ENCODE measurements at regions not wholly inside any gene's neighbourhood (a gene's known extent, or its start where the extent isn't known, plus 50 kb on each side); places are given as distances from the start of the nearest gene placed in this dataset.

DNA sequence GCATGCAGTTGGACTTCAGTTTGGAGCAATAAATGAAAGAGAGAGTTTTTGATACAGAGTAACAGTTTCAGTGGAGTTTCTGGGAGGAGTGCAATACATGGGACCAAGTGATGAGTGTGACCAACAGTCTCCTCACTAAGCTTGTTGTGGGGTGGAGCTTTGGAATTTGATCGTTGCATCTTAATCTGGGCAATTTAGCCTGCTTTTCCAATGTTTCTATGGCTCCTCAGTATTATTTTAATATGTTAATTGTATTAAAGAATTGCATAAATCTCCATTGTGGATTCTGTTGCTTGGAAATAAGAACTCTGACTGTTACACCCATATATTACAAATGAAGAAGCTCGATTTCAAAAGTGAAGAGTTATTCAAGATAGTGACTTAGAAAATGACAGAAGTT is 446.6 kb upstream of the LRATD1 start:
- DNase-seq (ENCODE audit: low spot score), result no peak

DNA sequence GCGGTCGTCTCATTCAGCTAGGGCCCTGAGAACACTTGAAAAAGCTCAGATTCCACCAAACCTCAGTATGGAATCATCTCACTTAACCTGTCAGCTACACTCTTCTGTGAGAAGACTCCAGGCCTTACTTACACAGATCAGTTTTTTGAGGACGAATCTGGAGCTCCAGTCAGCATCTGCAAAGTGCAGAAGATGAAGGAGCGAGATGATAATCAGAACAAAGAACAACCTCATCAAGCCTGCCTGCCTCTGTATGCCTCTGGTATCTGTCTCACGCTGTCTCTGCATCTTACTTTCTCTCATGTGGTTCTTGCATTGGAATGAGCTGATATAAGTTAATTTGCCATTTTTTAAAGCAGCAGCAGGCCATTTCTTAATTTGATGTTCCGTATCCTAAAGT is 444.1 kb upstream of the LRATD1 start:
- DNase-seq (ENCODE audit: low spot score), result no peak

DNA sequence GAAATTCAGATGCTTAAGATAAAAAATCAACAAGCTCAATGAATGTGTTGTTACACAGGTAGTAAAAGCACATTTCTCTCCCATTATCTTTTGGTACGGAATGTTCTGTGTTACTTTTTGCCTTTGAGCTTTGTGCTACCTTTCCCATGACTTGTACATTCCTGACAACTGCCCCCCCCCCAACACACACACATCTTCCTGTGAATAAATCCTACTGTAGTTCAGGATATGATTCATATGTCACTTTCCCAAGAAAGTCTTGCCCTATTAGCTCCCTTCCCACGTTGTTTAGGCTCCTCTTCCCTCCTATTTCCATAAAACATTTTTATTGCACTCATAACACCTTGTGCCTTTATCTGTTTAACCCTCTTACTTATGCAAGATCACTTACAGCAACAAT is 442.6 kb upstream of the LRATD1 start:
- DNase-seq (ENCODE audit: low spot score), result no peak

DNA sequence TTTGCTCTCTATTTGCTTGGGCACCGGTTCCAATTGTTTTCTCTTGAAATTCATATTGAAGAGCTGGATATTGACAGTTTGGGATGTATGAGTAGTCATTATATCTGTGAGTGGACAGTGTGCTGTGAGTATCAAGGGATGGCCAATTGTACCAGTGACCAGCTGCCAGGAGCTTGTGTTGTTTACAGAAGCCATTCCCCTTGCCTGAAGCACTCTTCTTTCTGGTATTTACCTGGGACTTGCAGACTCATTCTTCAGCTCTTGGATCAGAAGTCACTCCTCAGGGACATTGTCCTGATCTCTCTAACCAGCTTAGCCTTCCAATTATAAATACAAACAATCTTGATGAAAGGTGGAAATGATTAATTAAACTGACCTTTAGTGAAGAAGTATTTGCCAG is 438.3 kb upstream of the LRATD1 start:
- DNase-seq (ENCODE audit: low spot score), result no peak

DNA sequence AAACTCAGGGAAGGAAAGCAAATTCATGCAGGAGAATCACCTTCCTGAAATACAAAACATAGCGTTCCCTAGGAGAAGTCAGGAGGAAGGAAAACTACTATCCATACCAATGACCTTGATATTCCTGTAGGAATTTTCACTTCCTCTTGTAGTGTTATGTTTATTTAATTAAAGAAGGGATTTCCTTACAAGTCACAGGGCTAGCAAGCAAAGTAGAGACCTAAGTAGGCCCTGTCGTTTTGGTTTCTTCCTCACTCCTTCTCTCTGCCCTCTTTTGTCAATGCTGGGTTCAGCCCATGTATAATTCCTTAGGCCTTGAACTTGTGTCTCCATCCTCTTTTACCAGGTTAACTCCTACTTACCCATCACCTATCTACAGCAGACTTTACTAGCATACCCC is 435.2 kb upstream of the LRATD1 start:
- no peak for DNase-seq (ENCODE audit: low spot score)

DNA sequence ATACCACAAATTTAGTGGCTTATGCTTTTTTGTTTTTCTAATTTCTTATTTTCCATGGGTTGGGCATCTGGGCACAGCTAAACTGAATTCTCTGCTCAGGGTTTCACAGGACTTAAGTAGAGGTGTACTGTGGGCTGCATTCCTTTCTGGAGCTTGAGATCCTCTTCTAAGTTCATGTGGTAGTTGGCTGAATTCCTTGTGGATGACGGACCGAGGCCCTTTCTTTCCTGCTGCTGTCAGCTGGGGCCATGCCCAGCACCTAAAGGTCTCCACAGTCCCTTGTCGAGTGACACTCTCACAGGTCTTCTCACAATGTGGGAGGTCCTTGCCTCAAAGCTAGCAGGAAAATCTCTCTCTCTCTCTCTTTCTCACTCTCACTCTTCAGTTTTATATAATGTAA is 433.5 kb upstream of the LRATD1 start:
- DNase-seq (ENCODE audit: low spot score), result no peak

DNA sequence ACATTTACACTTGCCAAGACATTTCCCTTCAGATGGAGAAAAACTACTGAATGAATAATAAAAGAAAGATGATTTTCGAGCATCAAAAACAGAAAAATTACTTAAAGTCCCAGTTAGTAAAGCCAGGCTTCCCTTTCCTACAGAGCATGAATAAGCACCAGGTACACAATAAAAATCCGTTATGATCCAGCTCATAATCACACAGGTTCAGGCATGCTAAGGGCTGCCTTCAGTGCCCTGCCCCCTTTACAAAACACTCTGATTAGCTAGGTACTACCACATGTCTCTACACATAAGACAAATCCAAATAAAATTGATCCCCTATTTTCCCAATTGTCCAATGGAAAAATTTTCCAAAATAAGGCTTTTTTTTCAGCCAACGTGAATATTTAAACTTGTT is 413.2 kb upstream of the LRATD1 start:
- DNase-seq (ENCODE audit: low spot score), result no peak

DNA sequence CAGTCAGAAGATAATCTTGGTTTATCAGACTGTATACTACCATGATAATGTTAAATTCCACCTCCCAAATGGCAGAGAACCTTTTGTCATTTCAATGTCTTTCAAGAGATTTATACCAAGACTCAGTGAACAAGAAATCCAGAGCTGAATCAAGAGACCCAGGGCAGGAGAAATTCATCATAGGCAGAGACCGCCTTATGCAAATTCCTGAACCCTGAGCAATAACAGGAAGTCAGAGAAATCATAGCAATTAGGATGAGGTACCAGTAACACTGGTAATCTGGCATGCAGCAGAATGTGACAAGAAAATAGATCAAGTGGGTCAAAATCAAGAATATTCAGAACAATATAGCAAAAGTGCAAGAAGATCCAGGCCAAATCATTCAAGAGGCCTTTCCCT is 412.4 kb upstream of the LRATD1 start:
- no peak for DNase-seq (ENCODE audit: low spot score)

DNA sequence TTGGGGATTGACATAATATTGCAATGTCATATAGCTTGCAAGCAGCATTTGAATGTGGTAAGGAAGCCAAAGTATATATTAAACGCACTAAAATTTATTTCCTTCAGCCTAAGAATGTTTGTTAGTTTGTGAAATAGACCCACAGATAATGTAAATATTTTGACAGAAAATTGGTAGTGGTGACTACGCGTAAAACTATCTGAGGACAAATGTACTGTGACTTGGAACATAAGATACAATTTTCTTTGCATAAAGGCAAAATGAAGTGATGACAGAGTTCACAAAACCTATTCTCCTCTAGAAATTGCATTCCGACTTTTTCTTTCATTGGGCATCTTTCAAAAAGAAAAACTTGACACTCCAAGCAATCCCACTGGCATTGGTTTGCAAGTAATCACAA is 411.1 kb upstream of the LRATD1 start:
- no peak for DNase-seq (ENCODE audit: low spot score)

DNA sequence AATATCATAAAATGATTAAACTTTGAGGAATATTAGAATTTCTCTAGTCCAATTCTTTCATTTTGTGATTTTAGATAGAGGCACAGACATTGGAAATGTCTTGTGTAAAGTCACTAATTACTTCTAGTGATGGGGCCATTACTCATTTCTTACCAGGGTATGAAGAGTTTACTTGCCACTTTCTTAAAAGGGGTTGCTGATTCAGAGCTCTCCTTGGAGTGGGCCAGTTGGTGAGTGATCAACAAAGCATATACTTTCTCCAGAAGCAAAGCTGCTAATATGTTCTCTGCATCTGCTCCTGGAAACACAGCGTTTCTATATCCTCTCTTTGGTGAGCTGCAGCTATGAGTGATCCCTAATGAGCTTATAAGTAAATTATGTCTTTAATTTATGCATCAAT is 408.9 kb upstream of the LRATD1 start:
- DNase-seq (ENCODE audit: low spot score), result no peak

DNA sequence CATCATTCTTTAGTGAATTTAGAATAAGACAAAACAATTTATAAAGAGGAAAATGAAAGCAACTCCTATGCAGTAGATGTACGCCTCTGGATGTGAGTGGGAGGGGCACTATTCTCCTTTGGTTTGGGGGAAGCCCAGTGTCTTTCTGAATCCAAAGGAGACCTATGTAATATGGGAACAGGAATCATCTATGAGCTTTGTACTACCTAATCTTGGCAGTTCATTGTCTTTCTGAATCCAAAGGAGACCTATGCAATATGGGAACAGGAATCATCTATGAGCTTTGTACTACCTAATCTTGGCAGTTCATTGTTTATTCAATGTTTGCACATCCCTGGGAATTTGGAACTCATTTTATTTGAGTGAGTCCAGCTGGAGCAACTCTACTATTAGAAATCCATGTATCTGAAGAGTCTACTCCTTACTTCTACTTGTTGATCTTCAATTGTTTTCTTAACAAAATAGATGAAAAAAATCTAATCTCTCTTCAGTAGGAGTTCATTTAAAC is 401.1 kb upstream of the LRATD1 start:
- no peak for DNase-seq (ENCODE audit: low spot score)

DNA sequence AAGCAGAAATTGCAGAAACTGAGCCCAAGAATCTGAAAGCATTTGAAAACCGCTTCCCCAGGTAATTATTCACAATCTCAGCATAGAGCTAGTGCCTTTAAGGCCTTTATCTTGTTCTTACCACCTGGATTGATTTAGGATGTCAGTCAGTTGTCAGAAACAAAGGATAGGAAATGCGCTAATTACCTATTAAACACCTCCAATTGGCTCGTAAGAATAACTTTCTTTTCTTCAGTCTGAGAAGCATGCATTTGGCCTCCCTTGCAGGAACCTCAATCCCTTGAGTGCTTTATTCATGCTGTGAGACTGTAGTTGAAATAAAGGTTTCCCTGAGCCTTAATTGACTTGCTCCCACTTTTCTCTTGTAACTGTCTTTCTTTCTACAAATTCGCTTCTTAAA is 400.3 kb upstream of the LRATD1 start:
- no peak for DNase-seq (ENCODE audit: low spot score)

DNA sequence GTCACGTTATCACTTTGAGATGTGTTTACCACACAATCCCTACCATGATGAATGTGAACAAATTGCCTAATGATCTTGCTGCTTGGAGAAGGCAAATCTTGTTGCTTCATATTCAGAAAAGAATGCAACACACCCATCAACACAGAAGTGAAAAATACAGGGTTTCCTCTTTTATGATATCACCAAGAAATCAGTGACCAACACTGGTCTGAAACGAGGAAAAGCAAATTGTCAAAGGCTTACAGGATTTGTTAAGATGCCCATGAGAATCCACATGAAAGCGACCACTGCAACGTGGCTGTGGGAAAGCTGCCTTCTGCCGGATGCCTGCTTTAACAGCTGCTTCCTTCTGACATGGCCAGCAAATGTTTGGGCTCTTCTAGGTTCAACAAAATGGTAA is 397.6 kb upstream of the LRATD1 start:
- no peak for DNase-seq (ENCODE audit: low spot score)

DNA sequence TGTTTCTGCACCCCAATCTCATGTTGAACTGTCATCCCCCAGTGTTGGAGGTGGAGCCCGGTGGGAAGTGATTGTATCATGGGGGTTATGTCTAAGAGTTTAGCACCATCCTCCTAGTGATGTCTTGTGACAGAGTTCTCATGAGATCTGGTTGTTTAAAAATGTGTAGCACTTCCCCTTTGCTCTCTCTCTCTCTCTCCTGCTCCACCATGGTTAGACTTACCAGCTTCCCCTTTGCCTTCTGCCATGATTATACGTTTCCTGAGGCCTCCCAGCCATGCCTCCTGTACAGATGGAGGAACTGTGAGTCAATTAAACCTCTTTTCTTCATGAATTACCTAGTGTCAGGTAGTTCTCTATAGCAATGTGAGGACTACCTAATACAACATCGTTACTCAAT is 396.9 kb upstream of the LRATD1 start:
- DNase-seq (ENCODE audit: low spot score), result no peak

DNA sequence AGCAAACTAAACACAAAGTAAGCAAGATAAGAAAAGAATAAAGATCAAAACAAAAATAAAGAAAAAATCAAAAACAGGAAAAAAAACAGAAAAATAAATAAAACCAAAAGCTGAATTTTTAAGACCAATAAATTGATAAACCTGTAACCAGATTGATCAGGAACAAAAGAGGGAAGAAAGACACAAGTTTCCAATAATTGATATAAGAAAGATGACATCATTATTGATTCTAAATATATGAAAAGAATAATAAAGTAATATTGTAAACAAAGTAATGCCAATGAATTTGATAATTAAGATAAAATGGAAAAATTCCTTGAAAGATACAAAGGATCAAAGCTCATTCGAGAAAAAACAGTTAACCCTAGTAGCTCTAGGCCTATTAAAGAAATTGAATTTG is 394.6 kb upstream of the LRATD1 start:
- no peak for DNase-seq (ENCODE audit: low spot score)

DNA sequence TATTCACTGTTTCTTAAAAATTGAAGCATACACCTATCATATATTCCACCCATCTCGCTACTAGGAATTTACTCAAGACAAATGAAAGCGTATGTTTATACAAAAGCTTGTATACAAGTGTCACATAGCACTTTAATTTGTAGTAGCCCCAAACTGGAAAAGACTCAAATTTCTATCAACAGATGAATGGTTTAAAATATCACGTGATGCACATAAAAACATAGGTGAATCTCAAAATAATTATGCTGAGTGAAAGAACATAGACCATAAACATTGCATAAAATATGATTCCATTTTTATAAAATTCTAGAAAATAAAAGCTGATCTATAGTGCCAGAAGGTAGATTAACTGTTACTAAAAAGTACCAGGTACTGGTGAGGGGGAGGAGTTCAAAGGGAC is 392.9 kb upstream of the LRATD1 start:
- DNase-seq (ENCODE audit: low spot score), result no peak

DNA sequence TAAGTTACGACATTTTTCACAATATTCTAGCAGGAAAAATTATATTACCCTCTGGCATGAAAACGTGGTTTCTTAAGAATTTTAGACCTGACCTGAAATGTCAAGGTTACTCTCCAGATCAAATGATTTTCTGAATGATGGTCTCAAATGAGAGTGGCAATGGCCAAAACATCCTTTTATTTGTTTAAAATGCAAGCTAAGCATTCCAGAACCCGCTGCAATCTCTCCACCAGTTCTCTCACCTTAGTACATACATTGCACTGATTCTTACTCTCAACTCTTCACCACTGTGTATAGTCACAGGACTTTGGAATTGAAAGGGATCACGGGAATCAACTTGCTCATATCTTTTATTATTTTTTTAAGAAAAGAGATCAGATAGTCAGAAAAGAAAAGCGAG is 391.6 kb upstream of the LRATD1 start:
- DNase-seq (ENCODE audit: low spot score), result no peak

DNA sequence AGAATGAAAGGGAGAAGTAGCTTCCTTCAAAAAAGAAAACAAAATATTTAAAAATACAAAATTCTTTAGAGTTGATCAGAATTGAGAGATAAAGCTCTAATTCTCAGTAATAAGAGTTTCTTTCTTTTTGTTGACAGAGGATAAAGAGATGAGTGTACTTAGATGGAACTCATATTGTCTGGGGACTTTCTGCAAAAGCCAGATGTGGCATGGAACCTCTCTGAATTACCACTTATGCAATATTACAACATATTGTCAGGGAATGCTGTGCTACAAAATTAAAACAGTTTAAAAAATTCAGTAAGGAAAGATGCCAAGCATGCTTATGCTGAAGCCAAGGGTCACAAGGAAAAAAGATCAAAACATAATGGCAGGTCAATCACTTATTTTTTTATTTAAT is 386.6 kb upstream of the LRATD1 start:
- no peak for DNase-seq (ENCODE audit: low spot score)

DNA sequence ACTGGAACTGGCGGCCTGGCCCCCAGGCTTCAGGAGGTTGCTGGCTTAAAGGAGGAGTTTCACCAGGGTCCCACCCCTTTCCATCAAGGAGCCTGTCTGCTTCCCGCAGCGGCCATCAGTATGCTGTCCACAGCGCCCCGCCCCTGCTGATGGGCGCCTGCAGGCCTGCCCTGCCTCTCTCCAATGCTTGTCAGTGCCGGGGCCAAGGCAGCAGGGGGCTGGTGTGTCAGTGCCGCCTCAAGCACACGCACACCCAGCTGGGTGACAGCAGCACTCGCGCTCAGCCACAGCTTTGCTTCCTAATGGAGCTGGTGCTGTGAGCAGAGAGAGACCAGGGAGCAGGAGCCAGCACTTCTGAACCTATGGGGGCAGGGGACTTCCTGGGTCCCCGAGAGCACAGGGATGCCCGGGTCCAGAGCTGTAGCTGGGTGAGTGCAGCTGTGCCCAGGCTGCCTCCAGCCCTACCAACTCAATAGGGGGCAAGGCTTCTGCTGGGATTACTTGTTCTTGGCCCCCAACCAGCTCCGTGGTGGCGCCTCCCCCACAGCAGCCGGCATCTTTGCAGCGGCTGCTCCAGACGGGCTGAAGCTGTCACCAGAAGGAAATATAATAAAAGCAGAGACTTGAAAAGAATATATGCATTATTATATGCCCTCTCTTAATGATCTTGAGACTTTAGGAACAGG is 377.2 kb upstream of the LRATD1 start:
- DNase-seq (ENCODE audit: low spot score), result no peak

DNA sequence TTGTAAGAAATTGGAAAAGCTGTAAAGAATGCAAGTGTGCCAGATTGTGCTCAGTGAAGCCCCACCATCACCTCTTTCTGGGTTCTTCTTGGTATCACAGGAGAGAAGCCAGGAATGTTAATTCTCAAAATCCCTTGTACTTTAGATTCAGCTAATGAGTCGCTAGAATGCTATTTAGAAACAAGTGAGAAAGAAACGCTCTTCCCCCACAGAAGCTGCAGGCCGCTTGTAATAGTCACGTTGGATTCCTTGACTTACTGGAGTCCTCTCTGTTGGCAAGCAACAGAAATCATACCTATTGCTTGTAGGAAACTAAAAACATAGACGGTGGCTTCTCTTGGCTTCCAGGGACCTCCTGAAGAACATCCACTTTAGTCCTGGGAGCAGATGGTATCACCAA is 375.6 kb upstream of the LRATD1 start:
- no peak for DNase-seq (ENCODE audit: low spot score)

DNA sequence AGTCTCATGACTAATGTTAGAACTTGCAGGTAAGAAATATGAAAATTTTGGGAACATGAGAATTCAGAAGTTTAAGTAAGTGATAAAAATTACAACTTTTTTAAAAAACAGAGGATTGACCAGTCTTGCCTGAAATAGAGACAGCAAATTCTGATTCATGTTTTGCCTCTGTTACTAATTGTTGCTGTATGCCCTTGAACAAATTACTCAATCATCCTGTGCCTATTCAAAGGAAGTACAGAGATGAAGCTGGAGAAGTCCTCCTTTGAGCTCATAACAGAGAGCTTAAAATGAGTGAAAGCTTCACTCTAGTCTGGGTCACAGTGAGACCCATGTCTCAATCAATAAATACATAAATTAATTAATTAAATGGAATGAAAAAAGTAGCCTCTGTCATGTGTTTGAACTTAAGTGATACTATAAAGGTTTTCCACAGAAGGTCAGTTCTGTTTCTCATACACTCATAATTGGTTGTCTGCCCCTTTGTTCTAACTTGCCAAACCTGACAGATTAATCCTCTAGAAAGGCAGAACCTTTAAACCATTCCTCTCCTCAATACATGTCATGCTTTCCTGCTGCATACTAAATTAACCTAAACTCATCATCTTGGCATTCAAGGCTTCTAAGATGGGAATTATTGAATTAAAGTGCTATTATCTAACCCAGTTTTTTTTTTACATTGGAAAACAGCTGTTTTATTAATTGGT is 374.6 kb upstream of the LRATD1 start:
- DNase-seq (ENCODE audit: low spot score), result no peak

DNA sequence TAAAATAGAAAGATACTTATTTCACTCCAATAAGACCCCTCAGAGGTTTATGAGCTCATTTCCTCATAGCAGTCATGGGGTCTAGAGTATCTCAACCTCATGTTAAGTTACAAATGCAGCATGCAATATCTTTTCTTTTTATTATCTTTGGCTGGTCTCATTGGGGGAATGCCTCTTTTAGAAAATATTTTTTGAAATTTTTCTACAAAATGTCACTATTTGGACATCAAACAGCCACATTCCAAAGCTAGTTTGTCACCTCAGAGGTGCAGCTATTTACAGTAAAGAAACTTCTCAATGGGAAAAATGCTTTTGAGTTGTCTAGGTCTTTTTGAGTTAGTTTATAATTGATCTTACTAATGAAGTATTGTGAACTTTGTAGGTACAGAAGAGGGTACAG is 370.7 kb upstream of the LRATD1 start:
- no peak for DNase-seq (ENCODE audit: low spot score)

DNA sequence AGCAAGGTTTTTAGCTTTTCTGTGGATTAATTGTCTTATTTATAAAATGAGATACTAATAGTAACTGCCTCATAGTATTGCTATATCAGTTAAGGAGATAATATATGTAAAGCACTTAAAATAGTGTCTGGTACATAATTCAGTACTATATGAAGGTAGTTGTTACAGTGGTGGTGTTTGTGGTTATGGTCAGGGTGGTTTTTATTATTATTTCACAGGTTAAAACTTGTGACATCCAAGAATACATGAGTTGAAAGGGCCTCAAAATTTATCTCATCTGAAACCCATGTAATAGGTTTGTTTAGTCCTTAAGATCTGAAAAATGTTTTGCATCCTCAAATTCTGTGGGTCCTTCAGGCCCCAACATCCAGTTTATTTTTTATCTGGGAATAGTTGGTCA is 369.5 kb upstream of the LRATD1 start:
- DNase-seq (ENCODE audit: low spot score), result no peak

DNA sequence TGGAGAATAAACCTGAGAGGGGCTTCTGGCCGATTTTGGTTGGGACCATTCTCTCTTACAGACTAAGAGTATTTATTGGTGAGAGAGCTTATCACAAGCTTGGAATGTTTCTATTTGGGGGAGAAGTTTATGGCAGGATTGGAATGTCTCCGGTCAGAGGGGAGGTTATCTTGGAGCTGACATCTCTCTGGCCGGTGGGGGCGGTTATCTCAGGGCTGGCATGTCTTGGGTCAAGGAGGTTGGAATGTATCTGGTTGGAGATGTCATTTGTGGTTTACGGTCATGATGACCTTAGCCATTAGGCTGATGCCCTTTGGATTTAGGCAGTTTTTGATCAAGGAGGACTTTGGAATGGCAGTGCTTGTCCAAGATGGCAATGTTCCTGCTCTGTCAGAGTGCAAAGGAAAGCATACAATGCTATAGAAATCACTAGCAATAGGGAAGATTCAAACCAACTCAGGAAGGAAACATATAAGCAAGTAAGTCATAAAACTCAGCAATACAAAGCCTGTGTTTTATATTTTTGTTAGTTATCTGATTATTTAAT is 362.4 kb upstream of the LRATD1 start:
- DNase-seq (ENCODE audit: low spot score), result no peak
